Esophagus muscularis mucosa (tissue), 4 donors: ENCODE measurements at regions not wholly inside any gene's neighbourhood (a gene's known extent, or its start where the extent isn't known, plus 50 kb on each side); places are given as distances from the start of the nearest gene placed in this dataset.
"Not testable (repeated sequence)": the region's sequence is repeated elsewhere in the genome, so short reads cannot be mapped to it uniquely, and the experiment has no call there.

Source experiments
- EP300 ChIP-seq: sonication (generic); formaldehyde crosslinking; IDR thresholded peaks from one replicate; pipeline ENCODE4 v1.6.1; 2017; ENCODE audit warnings: antibody characterized with exemption
- POLR2A ChIP-seq: fragments of 450-650 bp; IDR thresholded peaks from one replicate; pipeline ENCODE4 v1.6.1; 2017; ENCODE audit warnings: antibody characterized with exemption, moderate library complexity, mild to moderate bottlenecking, low read depth
- POLR2AphosphoS5 ChIP-seq, 2 donors: sonication (generic); formaldehyde crosslinking; IDR thresholded peaks; one replicate each; pipeline ENCODE4 v1.6.1; 2017; ENCODE audit warnings: antibody characterized with exemption in 2 of 2
- TF ChIP-seq, protein P1 (sequence below), 3 experiments: fragments of 200-600 bp in 2 of 3; fragments of 450-650 bp in 1 of 3; sonication (generic) in 2 of 3; IDR thresholded peaks; one replicate each; pipeline ENCODE4 v1.5.1; 2017 to 2019; ENCODE audit warnings: antibody characterized with exemption in 3 of 3, mild to moderate bottlenecking in 2 of 3, moderate library complexity in 1 of 3

DNA sequence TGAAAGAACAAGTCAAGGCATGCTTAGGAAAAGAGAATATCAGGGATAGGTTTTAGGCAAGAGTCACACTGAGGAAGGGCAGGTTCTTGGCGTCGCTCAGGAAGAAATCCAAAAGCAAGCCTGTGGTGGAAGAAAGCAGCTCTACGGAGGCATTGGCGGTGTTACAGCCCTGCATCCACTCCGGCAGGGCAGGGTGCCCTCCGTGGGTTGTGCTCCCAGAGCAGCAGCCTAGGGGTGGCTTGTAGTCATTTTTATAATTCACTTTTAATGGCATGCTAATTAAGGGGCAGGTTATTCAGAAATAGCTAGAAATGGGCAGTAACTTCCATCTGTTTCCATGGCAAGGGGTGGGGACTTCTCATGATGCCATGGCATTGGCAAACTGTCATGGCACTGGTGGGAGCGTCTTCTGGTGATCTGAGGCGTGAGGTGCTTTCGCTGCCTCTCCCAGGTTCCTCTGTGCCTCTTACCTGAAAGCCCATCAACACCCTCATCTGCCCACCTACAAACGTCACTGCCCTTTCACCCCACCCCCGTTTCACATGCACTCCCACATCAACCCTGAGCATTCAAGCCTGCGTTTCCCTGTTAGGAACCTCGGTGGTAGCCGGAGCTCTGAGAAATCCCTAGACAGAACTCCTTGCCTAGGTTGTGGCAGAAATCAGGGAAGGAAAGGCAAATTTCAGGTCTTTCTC, 1763.8 kb upstream of the TPTE start:
- TF ChIP-seq, protein P1, sequence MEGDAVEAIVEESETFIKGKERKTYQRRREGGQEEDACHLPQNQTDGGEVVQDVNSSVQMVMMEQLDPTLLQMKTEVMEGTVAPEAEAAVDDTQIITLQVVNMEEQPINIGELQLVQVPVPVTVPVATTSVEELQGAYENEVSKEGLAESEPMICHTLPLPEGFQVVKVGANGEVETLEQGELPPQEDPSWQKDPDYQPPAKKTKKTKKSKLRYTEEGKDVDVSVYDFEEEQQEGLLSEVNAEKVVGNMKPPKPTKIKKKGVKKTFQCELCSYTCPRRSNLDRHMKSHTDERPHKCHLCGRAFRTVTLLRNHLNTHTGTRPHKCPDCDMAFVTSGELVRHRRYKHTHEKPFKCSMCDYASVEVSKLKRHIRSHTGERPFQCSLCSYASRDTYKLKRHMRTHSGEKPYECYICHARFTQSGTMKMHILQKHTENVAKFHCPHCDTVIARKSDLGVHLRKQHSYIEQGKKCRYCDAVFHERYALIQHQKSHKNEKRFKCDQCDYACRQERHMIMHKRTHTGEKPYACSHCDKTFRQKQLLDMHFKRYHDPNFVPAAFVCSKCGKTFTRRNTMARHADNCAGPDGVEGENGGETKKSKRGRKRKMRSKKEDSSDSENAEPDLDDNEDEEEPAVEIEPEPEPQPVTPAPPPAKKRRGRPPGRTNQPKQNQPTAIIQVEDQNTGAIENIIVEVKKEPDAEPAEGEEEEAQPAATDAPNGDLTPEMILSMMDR (IDR thresholded peaks at IDR 0.05): not testable (repeated sequence)
- not testable (repeated sequence) for TF ChIP-seq POLR2A; POLR2AphosphoS5 (IDR thresholded peaks at IDR 0.05); EP300
